ENCODE measurements at regions not wholly inside any gene's neighbourhood (a gene's known extent, or its start where the extent isn't known, plus 50 kb on each side); places are given as distances from the start of the nearest gene placed in this dataset.

DNA sequence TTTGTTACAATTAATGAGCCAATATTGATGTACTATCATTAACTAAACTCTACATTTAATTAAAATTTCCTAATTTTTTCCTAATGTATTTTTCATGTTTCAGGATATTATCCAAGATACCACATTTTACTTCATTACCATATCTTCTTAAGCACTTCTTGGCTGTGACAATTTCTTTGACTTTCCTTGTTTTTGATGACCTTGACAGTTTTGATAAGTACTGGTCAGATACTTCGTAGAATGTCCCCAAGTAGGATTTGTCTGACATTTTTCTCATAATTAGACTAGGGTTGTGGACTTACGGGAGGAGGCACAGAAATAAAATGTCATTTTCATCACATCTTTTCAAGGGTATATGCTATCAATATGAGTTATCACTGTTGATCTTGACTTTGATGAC lies 700.9 kb downstream of the BCL11B start:
- 95% methylated on average over 2 of the region's 2 CpGs; no CpG with 5 or more reads in 1 of the 2 experiments for WGBS, 2 experiments (ENCODE audit: insufficient coverage in 1 of 2, insufficient read length in 1 of 2)
- Histone ChIP-seq H3K4me1 (ENCODE audit: control insufficient read depth, insufficient read depth, low read length) (no peaks in the 10 kb centered on the region), H3K27me3 (ENCODE audit: control insufficient read depth, insufficient read depth, low read length, poor library complexity, severe bottlenecking) (no peaks in the 10 kb centered on the region), H3K27ac (ENCODE audit: low read depth, low read length) (no peak overlapping the region), H3K36me3 (ENCODE audit: control insufficient read depth, insufficient read depth, low read length) (no peaks in the 10 kb centered on the region), H3K9me3 (ENCODE audit: control insufficient read depth, low read length) (peaks cover 25% of the 10 kb centered on the region), H3K4me3 (ENCODE audit: low read length) (no peak overlapping the region), H3K9ac (ENCODE audit: extremely low read depth, low read length, poor library complexity, severe bottlenecking) (no peak overlapping the region)
- TF ChIP-seq, protein P1, sequence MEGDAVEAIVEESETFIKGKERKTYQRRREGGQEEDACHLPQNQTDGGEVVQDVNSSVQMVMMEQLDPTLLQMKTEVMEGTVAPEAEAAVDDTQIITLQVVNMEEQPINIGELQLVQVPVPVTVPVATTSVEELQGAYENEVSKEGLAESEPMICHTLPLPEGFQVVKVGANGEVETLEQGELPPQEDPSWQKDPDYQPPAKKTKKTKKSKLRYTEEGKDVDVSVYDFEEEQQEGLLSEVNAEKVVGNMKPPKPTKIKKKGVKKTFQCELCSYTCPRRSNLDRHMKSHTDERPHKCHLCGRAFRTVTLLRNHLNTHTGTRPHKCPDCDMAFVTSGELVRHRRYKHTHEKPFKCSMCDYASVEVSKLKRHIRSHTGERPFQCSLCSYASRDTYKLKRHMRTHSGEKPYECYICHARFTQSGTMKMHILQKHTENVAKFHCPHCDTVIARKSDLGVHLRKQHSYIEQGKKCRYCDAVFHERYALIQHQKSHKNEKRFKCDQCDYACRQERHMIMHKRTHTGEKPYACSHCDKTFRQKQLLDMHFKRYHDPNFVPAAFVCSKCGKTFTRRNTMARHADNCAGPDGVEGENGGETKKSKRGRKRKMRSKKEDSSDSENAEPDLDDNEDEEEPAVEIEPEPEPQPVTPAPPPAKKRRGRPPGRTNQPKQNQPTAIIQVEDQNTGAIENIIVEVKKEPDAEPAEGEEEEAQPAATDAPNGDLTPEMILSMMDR (conservative IDR thresholded peaks at IDR 0.05), result no peak
- no peaks in the 10 kb centered on the region for H3K27me3 Mint-ChIP-seq (ENCODE audit: insufficient read depth)
- H3K9me3 Mint-ChIP-seq, result peaks cover 32% of the 10 kb centered on the region
- no peaks in the 10 kb centered on the region for H3K4me1 Mint-ChIP-seq
- no peak overlapping the region for H3K27ac Mint-ChIP-seq
- no peak overlapping the region for H3K4me3 Mint-ChIP-seq
- DNase-seq, result no peak
- H3K36me3 Mint-ChIP-seq (ENCODE audit: low read depth), result no peaks in the 10 kb centered on the region

DNA sequence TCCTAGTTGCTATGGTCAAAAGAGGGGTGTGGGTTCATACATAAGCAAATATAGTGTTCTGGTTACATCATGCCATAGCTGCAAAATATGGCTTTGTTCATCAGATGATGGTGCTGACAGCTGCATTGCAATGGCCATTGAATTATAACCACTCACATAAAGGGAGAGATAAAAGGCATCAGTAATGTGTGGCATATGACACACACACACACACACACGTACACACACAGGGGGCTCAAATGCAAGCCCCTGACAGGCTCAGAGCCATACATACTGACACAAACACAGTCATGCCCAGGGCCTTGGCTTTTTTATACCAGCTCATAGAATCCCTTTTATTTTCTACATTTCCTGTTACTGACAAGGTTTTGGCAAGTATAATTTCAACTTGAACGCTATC lies 698.9 kb downstream of the BCL11B start:
- TF ChIP-seq, protein P1 (conservative IDR thresholded peaks at IDR 0.05), result no peak
- Histone ChIP-seq H3K27ac (ENCODE audit: low read depth, low read length) (no peak overlapping the region), H3K4me3 (ENCODE audit: low read length) (no peak overlapping the region), H3K36me3 (ENCODE audit: control insufficient read depth, insufficient read depth, low read length) (no peaks in the 10 kb centered on the region), H3K4me1 (ENCODE audit: control insufficient read depth, insufficient read depth, low read length) (no peaks in the 10 kb centered on the region), H3K9me3 (ENCODE audit: control insufficient read depth, low read length) (peaks cover 25% of the 10 kb centered on the region), H3K27me3 (ENCODE audit: control insufficient read depth, insufficient read depth, low read length, poor library complexity, severe bottlenecking) (no peaks in the 10 kb centered on the region), H3K9ac (ENCODE audit: extremely low read depth, low read length, poor library complexity, severe bottlenecking) (no peak overlapping the region)
- Mint-ChIP-seq H3K27me3 (ENCODE audit: insufficient read depth) (no peaks in the 10 kb centered on the region), H3K4me3 (no peak overlapping the region), H3K36me3 (ENCODE audit: low read depth) (no peaks in the 10 kb centered on the region), H3K9me3 (peaks cover 32% of the 10 kb centered on the region), H3K4me1 (no peaks in the 10 kb centered on the region), H3K27ac (no peak overlapping the region)
- 75 to 100% methylated on average over 1 of the region's 2 CpGs for WGBS, 2 experiments (ENCODE audit: insufficient coverage in 1 of 2, insufficient read length in 1 of 2)
- DNase-seq, result no peak

DNA sequence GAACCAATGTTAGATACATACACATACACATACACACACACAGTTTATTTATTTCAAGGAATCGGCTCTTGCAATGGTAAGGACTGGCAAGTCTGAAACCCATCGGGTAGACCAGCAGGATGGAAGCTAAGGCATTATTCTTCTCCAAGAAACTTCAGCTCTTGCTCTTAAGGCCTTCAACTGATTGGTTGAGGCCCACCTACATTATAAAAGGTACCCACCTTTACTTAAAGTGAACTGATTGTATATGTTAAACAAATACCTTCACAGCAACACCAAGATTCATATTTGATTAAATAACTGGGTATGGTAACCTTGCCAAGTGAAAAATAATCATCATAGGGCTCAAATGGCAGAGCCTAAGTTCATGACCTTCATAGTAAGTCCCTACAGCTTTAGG lies 695.5 kb downstream of the BCL11B start:
- Histone ChIP-seq H3K4me1 (ENCODE audit: control insufficient read depth, insufficient read depth, low read length) (no peaks in the 10 kb centered on the region), H3K4me3 (ENCODE audit: low read length) (no peak overlapping the region), H3K36me3 (ENCODE audit: control insufficient read depth, insufficient read depth, low read length) (no peaks in the 10 kb centered on the region), H3K9me3 (ENCODE audit: control insufficient read depth, low read length) (peaks cover 18% of the 10 kb centered on the region), H3K27ac (ENCODE audit: low read depth, low read length) (no peak overlapping the region), H3K27me3 (ENCODE audit: control insufficient read depth, insufficient read depth, low read length, poor library complexity, severe bottlenecking) (no peaks in the 10 kb centered on the region), H3K9ac (ENCODE audit: extremely low read depth, low read length, poor library complexity, severe bottlenecking) (no peak overlapping the region)
- H3K36me3 Mint-ChIP-seq (ENCODE audit: low read depth), result no peaks in the 10 kb centered on the region
- TF ChIP-seq, protein P1 (conservative IDR thresholded peaks at IDR 0.05), result no peak
- WGBS, 2 experiments (ENCODE audit: insufficient coverage in 1 of 2, insufficient read length in 1 of 2), result 84% methylated on average over 2 of the region's 2 CpGs; no CpG with 5 or more reads in 1 of the 2 experiments
- no peak for DNase-seq
- H3K27me3 Mint-ChIP-seq (ENCODE audit: insufficient read depth), result no peaks in the 10 kb centered on the region
- no peak overlapping the region for H3K27ac Mint-ChIP-seq
- H3K9me3 Mint-ChIP-seq, result peaks cover 13% of the 10 kb centered on the region
- no peak overlapping the region for H3K4me3 Mint-ChIP-seq
- H3K4me1 Mint-ChIP-seq, result no peaks in the 10 kb centered on the region

All from endodermal cell (in vitro differentiated cells).